ENCODE measurements at regions not wholly inside any gene's neighbourhood (a gene's known extent, or its start where the extent isn't known, plus 50 kb on each side); places are given as distances from the start of the nearest gene placed in this dataset.

DNA sequence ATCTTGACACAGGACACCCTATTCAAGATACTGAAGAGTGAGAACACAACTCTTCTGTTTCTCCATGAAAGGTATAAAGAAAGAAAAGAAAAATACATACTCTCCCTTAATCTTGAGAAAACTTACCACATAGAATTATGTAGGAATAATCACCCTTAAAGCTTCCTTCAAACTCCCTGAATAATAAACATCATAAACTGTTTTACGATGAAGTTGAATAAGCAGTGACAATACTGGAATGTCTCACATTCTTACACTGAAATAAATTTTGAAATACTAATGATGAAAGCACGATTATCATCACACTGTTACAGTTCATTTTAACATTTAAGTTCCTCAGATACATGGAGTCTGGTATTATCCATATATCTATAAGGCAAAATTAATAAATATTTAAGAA, 306.2 kb downstream of the IPMK start:
- H3K79me2 ChIP-seq (ENCODE audit: insufficient read depth) = no peaks in the 10 kb centered on the region
- H3K36me3 ChIP-seq (replicated peaks in 1 of 2; ENCODE audit: control insufficient read depth in 1 of 2, insufficient read depth in 2 of 2, low read length in 1 of 2) = no peaks in the 10 kb centered on the region
- peaks cover 2 to 6% of the 10 kb centered on the region in 2 experiments; a peak in 2 of 4 replicates for H3K4me1 ChIP-seq (ENCODE audit: control insufficient read depth in 1 of 2, insufficient read depth in 2 of 2, low read depth in 1 of 2, low read length in 1 of 2)
- ChIA-PET POLR2A (no interaction called here), CTCF (interaction anchor here (1.5 kb wide), 1 partner anchor 190 kb away, joined by 3 read pairs; no protein-coding TSS in a partner anchor)
- H3K27ac ChIP-seq (ENCODE audit: low read depth in 2 of 2, low read length in 1 of 2) = no peak overlapping the region
- H3K9me3 ChIP-seq = no peaks in the 10 kb centered on the region
- no peak for TF ChIP-seq TAF1 (IDR thresholded peaks at IDR 0.05; ENCODE audit: borderline replicate concordance, low read depth, low read length)
- TF ChIP-seq MAX (IDR thresholded peaks at IDR 0.05; ENCODE audit: low read depth) = no peak
- TF ChIP-seq REST (IDR thresholded peaks at IDR 0.05; ENCODE audit: low read depth, low read length) = no peak
- TF ChIP-seq SIN3A (IDR thresholded peaks at IDR 0.05; ENCODE audit: borderline replicate concordance, low read depth, low read length) = no peak
- TF ChIP-seq MXI1 (IDR thresholded peaks at IDR 0.05; ENCODE audit: low read depth, low read length) = no peak
- TF ChIP-seq GATA2 (CRISPR knock-in tag; IDR thresholded peaks at IDR 0.05) = no peak
- no peak for TF ChIP-seq PBX3 (IDR thresholded peaks at IDR 0.05)
- TF ChIP-seq JUND (IDR thresholded peaks at IDR 0.05) = no peak
- TF ChIP-seq, protein P1, sequence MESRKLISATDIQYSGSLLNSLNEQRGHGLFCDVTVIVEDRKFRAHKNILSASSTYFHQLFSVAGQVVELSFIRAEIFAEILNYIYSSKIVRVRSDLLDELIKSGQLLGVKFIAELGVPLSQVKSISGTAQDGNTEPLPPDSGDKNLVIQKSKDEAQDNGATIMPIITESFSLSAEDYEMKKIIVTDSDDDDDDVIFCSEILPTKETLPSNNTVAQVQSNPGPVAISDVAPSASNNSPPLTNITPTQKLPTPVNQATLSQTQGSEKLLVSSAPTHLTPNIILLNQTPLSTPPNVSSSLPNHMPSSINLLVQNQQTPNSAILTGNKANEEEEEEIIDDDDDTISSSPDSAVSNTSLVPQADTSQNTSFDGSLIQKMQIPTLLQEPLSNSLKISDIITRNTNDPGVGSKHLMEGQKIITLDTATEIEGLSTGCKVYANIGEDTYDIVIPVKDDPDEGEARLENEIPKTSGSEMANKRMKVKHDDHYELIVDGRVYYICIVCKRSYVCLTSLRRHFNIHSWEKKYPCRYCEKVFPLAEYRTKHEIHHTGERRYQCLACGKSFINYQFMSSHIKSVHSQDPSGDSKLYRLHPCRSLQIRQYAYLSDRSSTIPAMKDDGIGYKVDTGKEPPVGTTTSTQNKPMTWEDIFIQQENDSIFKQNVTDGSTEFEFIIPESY (IDR thresholded peaks at IDR 0.05; ENCODE audit: borderline replicate concordance, low read depth) = no peak
- no peak for TF ChIP-seq GABPA (IDR thresholded peaks at IDR 0.05; ENCODE audit: low read depth)
- no peak for TF ChIP-seq NFIC (IDR thresholded peaks at IDR 0.05; ENCODE audit: borderline replicate concordance)
- no peaks in the 10 kb centered on the region for H3K9me2 ChIP-seq
- peaks cover 7% of the 10 kb centered on the region for H3F3A ChIP-seq (replicated peaks; ENCODE audit: insufficient read depth)
- H3K4me3 ChIP-seq (ENCODE audit: low read depth in 2 of 2, low read length in 1 of 2) = no peak overlapping the region
- no peaks in the 10 kb centered on the region for H4K20me1 ChIP-seq (ENCODE audit: insufficient read depth)
- no peak overlapping the region for H3K9ac ChIP-seq
- no peak overlapping the region for H2AFZ ChIP-seq (ENCODE audit: low read depth)
- H3K27me3 ChIP-seq (ENCODE audit: insufficient read depth) = no peaks in the 10 kb centered on the region
- WGBS (ENCODE audit: low lambda C conversion rate) = 55% methylated on average over 2 of the region's 2 CpGs
- no peak for DNase-seq
- H3K4me2 ChIP-seq = no peak overlapping the region
